ENCODE measurements at regions not wholly inside any gene's neighbourhood (a gene's known extent, or its start where the extent isn't known, plus 50 kb on each side); places are given as distances from the start of the nearest gene placed in this dataset.

DNA sequence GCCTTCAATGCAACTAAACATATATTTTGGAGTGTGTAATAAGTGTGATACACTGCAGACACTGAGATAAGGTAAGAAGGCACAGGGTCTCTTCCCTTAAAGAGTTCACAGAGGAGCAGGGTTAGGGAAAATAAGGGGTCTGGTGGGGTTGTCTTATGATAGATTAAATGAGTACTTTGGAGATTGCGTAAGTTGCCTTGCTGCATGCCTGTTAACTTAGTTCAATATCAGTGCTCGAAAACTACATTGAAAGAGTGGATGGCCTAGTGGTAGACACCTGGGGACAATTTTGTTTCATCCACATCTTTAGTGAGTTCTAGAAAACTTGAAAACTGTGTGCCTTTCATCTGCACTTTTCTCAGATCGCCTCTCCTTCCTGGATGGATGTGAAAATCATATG lies 123.2 kb upstream of the BTBD3 start:
- no peak for TF ChIP-seq GATA2 (IDR thresholded peaks at IDR 0.05; ENCODE audit: low read depth, low read length)

DNA sequence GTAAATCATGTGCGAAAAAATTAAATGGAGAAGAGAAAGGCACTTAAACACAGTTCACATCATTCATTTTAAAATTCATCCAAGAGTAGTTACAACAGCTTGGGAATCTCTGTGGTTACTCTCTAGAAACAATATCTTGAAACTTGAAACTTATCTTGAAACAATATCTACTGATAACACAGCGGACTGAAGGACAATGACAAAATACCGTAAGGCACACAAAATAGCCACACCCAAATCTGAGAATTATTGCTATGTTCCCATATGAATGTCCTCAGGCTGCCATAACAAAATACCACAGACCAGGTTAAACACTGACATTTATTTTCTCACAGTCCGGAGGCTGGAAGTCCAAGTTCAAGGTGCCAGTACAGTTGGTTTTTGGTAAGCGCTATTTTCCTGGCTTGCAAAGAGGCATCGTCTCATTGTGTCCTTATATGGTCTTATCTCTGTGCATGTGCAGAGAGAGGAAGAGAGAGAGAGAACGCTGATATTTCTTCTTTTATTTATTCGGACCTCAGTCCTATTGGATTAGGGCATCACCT lies 122.5 kb upstream of the BTBD3 start:
- no peak for TF ChIP-seq GATA2 (IDR thresholded peaks at IDR 0.05; ENCODE audit: low read depth, low read length)
- no peak for TF ChIP-seq GATA3 (IDR thresholded peaks at IDR 0.05; ENCODE audit: low read depth, low read length)

DNA sequence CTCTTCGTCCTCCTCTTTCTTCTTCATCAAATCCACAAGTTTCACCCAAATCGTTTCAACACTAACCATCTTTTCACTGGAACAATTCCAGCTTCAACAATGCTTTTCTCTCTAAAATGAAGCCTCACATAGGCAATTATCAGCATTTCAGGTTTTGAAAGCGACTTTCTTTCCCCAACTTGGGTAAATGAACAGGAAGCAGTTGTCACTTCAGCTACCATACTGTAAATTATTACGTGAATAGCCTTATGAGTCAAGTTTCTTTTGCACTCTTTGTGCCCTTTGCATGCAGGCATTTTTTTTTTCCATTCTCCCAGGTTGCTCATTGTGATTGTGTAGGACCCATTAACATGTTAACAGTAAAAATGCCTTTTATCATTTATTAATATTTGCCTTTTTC lies 121.7 kb upstream of the BTBD3 start:
- TF ChIP-seq GATA3 (IDR thresholded peaks at IDR 0.05; ENCODE audit: low read depth, low read length) = no peak

DNA sequence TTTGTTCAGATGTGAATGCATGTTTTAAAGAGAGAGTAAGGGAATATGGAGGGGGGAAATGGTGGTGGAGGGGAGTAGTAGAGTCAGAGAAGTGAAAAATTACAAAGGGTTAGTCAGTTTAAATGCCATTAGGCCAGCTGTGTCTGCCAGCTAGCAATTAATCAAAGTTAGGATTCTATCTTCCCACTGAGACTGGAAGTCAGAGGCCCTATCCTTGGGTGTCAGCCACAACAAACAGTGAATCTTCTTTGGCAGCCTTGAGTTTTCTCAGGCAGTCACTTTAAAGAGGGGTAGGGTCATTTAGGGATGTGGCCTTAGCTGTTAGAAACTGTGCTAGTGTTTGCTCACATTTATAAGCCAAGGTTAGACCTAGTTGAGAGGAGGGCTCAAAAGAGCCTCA lies 120.5 kb upstream of the BTBD3 start:
- TF ChIP-seq GATA3 (IDR thresholded peaks at IDR 0.05; ENCODE audit: low read depth, low read length) (no peak), GATA2 (IDR thresholded peaks at IDR 0.05; ENCODE audit: low read depth, low read length) (no peak)

DNA sequence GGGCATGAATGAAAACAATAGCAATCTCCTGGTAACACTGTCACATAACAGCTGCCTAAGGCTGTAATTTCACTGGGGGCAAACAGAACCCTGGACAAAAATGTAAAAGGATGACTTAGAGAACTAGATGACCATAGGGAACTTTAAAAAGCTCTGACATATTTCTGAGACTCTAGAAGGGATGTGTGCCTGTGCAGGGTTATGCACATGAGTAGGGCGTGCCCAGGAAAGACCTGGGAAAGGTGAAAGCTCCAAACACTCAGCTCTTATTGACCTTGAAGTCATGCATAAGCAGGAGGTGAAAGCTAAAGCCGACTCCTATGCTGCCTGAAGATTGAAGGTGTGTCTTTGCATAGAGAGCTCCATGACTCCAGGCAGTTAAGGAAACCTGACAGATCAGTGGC lies 118.4 kb upstream of the BTBD3 start:
- no peak for TF ChIP-seq GATA3 (IDR thresholded peaks at IDR 0.05; ENCODE audit: low read depth, low read length)
- TF ChIP-seq GATA2 (IDR thresholded peaks at IDR 0.05; ENCODE audit: low read depth, low read length) = no peak

DNA sequence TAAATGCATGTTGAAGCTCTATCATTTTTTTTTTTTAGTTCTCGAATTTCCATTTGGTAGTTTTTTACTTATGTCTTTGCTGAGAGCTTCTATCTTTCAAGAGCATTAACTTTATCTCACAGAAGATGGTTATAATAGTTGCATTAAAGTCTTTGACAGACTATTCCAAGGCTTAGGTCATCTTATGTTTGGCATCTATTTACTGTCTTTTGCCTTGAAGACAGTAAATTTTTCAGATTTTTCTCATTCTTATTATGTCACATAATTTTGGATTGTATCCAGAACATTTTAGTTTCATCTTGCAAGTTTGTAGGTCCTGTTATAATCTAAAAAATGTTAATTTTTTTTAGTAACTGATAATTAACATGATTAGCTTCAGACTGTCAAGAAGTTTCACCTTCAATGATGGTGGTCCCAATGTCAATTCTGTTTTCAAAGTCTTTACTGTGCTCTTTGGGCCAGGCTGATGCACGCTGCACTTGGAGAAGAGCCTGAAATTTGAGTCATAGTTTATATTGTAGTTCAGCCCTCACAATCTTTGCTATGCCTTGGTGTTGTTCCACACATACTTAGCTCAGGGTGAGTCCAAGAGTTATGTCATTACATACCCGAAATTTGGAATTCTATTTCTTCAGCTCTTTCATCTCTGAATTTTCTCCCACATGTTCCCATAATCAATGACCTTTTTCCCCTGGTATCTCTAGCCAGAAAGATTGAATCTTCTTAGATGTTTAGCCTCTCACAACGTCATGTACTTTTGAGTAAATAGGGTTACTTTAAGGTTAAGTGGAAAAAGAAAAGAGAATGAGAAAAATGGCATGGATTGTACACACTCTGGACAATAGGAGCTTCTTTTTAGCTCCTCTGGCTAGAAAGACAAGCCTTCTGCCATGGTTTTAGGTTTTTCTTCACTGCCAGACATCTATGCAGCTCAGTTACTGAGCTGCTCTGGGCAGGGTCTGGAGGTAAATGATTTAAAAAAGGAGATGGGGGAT lies 110.3 kb upstream of the BTBD3 start:
- TF ChIP-seq GATA3 (IDR thresholded peaks at IDR 0.05; ENCODE audit: low read depth, low read length) = no peak
- TF ChIP-seq GATA2 (IDR thresholded peaks at IDR 0.05; ENCODE audit: low read depth, low read length) = no peak

GRCh38 chr20:11808841-11809240 lies 108.9 kb upstream of the BTBD3 start:
- TF ChIP-seq GATA3 (IDR thresholded peaks at IDR 0.05; ENCODE audit: low read depth, low read length) (no peak), GATA2 (IDR thresholded peaks at IDR 0.05; ENCODE audit: low read depth, low read length) (no peak)

DNA sequence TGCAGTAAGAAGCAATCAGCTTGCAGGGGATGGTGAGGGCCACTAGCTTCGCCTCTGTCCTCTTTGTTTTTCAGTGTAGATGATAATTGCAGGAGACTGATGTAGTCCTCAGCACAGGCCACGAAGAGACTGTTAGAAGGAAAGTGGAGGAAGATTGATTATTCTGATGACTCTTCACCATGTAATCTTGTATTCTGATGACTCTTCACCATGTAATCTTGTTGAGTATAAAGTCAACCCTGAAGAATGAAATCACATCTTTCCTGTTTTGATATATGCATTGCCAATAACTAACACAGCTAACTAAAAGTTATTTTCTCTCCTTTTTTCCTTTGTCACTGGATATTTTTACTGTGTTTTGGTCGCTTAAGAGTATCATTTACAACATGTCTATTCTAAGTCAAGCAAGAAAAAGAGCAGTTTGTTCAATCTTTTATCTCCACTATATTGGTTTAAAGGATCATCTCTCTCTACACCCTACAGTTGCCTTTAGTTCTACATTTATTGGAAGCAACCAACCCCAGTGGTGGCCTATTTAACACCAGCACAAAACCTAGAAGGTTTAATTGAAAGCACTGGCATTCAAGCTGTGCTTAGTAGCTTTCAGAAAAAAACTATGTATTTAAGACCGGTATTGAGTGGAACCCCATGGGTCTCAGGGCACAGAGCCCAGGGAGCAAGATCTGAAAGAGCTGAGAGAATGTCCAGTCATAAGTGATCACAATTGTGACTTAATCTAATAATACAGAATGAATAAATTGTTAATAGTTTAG lies 107.2 kb upstream of the BTBD3 start:
- TF ChIP-seq GATA2 (IDR thresholded peaks at IDR 0.05; ENCODE audit: low read depth, low read length) (no peak), GATA3 (IDR thresholded peaks at IDR 0.05; ENCODE audit: low read depth, low read length) (no peak)

DNA sequence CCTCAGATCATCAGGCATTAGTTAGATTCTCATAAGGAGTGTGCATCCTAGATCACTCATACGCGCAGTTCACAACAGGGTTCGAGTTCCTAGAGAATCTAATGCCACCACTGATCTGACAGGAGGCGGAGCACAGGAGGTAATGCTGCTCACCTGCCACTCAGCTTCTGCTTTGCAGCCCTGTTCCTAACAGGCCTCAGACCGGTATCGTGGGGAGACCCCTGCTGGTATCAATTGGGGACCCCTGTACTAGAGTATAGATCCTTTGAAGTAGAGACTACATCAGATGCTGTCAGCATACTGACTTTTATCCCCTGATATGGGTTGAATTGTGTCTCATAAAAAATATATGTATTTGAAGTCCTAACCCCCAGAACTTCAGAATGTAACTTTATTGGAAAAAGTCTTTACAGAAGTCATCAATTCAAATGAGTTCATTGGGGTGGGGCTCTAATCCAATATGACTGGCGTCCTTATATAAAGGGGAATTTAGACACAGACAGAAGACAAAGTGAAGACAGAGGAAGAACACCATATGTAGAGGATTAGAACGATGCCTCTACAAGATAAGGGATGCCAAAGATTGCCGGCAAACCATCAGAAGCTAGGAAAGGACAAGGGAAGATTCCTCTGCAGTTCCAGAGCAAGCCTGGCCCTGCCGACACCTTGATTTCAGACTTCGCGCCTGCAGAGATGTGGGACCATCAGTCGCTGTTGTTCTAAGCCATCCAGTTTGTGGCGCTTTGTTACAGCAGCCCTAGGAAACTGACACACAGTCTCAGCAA lies 104.4 kb upstream of the BTBD3 start:
- TF ChIP-seq GATA2 (IDR thresholded peaks at IDR 0.05; ENCODE audit: low read depth, low read length) (no peak), GATA3 (IDR thresholded peaks at IDR 0.05; ENCODE audit: low read depth, low read length) (no peak)

DNA sequence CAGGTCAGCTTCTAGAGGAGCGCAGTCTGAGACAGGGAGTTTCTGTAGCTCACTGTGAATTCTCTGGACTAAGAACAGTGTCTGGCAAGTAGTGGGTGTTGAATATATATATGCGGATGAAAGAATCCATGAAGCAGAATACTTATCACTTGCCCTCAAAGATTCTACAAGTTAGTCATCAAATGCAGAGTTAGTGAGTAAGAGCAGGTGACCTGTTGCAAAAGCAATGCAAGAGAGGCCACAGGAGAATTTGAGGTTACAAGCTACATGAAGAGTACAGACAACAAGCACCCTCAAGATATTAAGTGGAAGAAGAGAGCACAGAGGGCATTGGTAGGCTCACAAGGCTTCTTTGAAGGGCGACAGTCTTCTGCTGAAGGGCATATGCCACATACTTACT lies 103.4 kb upstream of the BTBD3 start:
- no peak for TF ChIP-seq GATA2 (IDR thresholded peaks at IDR 0.05; ENCODE audit: low read depth, low read length)
- TF ChIP-seq GATA3 (IDR thresholded peaks at IDR 0.05; ENCODE audit: low read depth, low read length) = no peak

DNA sequence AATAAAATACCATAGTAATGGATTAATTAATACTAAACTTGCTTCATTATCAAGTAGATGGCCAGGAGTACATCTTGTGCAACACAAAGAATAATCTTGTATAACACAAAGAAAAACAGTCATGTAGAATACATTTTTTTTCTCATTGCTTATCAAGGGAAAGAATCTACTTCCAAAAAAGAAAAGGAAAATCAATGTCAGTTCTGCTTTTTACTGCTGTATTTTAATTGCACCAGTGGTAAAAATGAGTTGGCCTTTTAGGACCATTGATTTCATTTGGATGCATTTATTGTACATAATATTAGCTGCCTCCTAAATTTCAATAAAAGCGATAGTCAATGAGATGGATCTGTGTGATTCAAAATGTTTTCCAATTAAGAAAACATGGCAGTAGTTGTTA lies 96.9 kb upstream of the BTBD3 start:
- no peak for TF ChIP-seq GATA3 (IDR thresholded peaks at IDR 0.05; ENCODE audit: low read depth, low read length)
- TF ChIP-seq GATA2 (IDR thresholded peaks at IDR 0.05; ENCODE audit: low read depth, low read length) = no peak

DNA sequence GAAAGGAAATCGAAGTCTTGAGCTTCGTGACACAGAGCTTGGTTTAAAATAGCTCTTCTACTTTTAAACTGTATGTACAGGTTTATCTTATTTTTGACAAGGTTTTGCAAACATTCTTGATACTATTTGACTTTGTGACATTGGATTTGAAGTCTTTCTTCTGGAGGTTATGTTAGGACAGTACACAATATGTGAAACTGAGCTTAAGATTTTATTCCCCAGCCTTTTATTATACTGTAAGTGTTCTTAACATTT lies 95.2 kb upstream of the BTBD3 start:
- TF ChIP-seq GATA3 (IDR thresholded peaks at IDR 0.05; ENCODE audit: low read depth, low read length) = no peak
- no peak for TF ChIP-seq GATA2 (IDR thresholded peaks at IDR 0.05; ENCODE audit: low read depth, low read length)

- TF ChIP-seq GATA2 (IDR thresholded peaks at IDR 0.05; ENCODE audit: low read depth, low read length) = no peak
- TF ChIP-seq GATA3 (IDR thresholded peaks at IDR 0.05; ENCODE audit: low read depth, low read length) = no peak
Measured at GRCh38 chr20:11826334-11826733, 91.4 kb upstream of the BTBD3 start.

- TF ChIP-seq GATA2 (IDR thresholded peaks at IDR 0.05; ENCODE audit: low read depth, low read length) = no peak
- no peak for TF ChIP-seq GATA3 (IDR thresholded peaks at IDR 0.05; ENCODE audit: low read depth, low read length)
Measured at GRCh38 chr20:11832397-11832796, 85.3 kb upstream of the BTBD3 start.

All from SH-SY5Y (cell line).